Loucy (cell line): ENCODE measurements at regions not wholly inside any gene's neighbourhood (a gene's known extent, or its start where the extent isn't known, plus 50 kb on each side); places are given as distances from the start of the nearest gene placed in this dataset.

Source experiments
- H2AFZ ChIP-seq: fragments of 200-600 bp; sonication (generic); 2 replicates; pipeline ENCODE4 v1.6.0; 2016; ENCODE audit warnings: antibody characterized with exemption, mild to moderate bottlenecking, low read length, moderate library complexity
- H3F3A ChIP-seq: fragments of 200-600 bp; 2 replicates; pipeline ENCODE4 v1.6.0; 2016; ENCODE audit warnings: antibody characterized with exemption, low read depth, mild to moderate bottlenecking
- H3K27me3 ChIP-seq: fragments of 200-600 bp; sonication (generic); 2 replicates; pipeline ENCODE4 v1.6.1; 2014; ENCODE audit warnings: low read length, mild to moderate bottlenecking; ENCODE audit not compliant: insufficient read depth, poor library complexity, severe bottlenecking
- H3K36me3 ChIP-seq: fragments of 200-600 bp; sonication (generic); 2 replicates; pipeline ENCODE4 v1.6.1; 2016; ENCODE audit warnings: low read length; ENCODE audit not compliant: insufficient read depth
- H3K4me1 ChIP-seq: fragments of 200-600 bp; sonication (generic); 2 replicates; pipeline ENCODE4 v1.5.1; 2014; ENCODE audit warnings: low read length, mild to moderate bottlenecking; ENCODE audit not compliant: insufficient read depth, poor library complexity, severe bottlenecking
- H3K4me2 ChIP-seq: fragments of 200-600 bp; sonication (generic); 2 replicates; pipeline ENCODE4 v1.6.0; 2014; ENCODE audit warnings: antibody characterized with exemption, low read length, low read depth, mild to moderate bottlenecking; ENCODE audit not compliant: poor library complexity, severe bottlenecking
- H3K4me3 ChIP-seq: fragments of 200-600 bp; sonication (generic); 2 replicates; pipeline ENCODE4 v1.5.1; 2014; ENCODE audit warnings: low read length, mild to moderate bottlenecking, mixed read lengths; ENCODE audit not compliant: poor library complexity, severe bottlenecking
- H3K79me2 ChIP-seq: fragments of 200-600 bp; sonication (generic); 2 replicates; pipeline ENCODE4 v1.6.1; 2014; ENCODE audit warnings: low read length; ENCODE audit not compliant: insufficient read depth
- H3K9ac ChIP-seq: fragments of 200-600 bp; sonication (generic); 2 replicates; pipeline ENCODE4 v1.6.0; 2014; ENCODE audit warnings: mild to moderate bottlenecking, low read depth, low read length, moderate library complexity; ENCODE audit not compliant: poor library complexity, severe bottlenecking
- H3K9me2 ChIP-seq: fragments of 200-600 bp; sonication (generic); replicated peaks from 2 replicates; pipeline ENCODE4 v1.6.1; 2016; ENCODE audit warnings: low read depth, low read length, mixed read lengths
- H3K9me3 ChIP-seq: fragments of 200-600 bp; sonication (generic); 2 replicates; pipeline ENCODE4 v1.6.1; 2014; ENCODE audit warnings: mild to moderate bottlenecking, antibody characterized with exemption, low read length, low read depth; ENCODE audit not compliant: insufficient read depth
- H4K20me1 ChIP-seq: fragments of 200-600 bp; sonication (generic); 2 replicates; pipeline ENCODE4 v1.6.0; 2014; ENCODE audit warnings: antibody characterized with exemption, low read length, mild to moderate bottlenecking; ENCODE audit not compliant: insufficient read depth, poor library complexity, severe bottlenecking
- EZH2phosphoT487 ChIP-seq: fragments of 200-600 bp; IDR thresholded peaks from 2 replicates; pipeline ENCODE4 v1.6.1; 2018; ENCODE audit warnings: antibody characterized with exemption, mild to moderate bottlenecking, moderate library complexity, borderline replicate concordance
- TF ChIP-seq, protein P1 (sequence below): fragments of 200-600 bp; sonication (generic); conservative IDR thresholded peaks from 2 replicates; pipeline ENCODE4 v1.5.1; 2014; ENCODE audit warnings: mild to moderate bottlenecking, antibody characterized with exemption, low read length

DNA sequence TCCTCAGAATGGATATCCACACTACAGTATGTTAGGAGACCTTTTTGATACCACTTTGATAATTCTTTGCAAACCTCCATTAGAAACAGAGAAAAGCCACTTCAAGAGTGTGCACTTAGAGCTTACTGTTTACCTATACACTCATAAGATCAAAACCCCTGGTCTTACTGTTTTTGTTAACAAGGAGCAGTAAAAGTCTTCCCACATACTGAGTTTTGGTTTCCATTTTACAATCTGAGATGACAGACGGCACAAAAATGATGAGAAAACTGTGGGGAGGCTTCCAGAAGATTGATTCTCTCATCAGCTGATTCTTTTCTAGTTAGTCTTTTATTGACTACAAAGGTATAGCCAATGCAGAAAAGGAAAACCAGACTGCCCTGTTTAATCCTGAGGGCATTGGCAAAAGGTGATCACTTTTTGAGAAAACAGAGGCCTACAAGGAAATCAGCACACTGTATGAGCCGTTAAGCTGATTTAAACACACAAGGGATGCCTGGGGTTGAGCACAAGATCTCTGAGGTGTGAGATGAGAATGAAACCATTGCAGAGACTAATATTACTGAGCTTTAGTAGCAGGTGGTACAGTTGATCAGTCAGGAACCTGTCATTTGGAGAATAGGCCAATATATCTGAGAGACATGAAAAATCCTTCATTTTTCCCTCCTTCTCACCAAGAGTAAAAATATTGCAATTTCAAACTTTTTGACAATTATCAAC is 368.6 kb downstream of the GRB14 start:
- Histone ChIP-seq H3K4me2 (no peak overlapping the region), H3K4me1 (no peaks in the 10 kb centered on the region), H3K4me3 (no peak overlapping the region), H3K9ac (no peak overlapping the region), H3K36me3 (no peaks in the 10 kb centered on the region), H4K20me1 (no peaks in the 10 kb centered on the region), H3K79me2 (no peaks in the 10 kb centered on the region), H3K9me2 (no peaks in the 10 kb centered on the region), H3K9me3 (no peaks in the 10 kb centered on the region), H3F3A (no peaks in the 10 kb centered on the region), H3K27me3 (no peaks in the 10 kb centered on the region), H2AFZ (no peak overlapping the region)
- TF ChIP-seq, protein P1, sequence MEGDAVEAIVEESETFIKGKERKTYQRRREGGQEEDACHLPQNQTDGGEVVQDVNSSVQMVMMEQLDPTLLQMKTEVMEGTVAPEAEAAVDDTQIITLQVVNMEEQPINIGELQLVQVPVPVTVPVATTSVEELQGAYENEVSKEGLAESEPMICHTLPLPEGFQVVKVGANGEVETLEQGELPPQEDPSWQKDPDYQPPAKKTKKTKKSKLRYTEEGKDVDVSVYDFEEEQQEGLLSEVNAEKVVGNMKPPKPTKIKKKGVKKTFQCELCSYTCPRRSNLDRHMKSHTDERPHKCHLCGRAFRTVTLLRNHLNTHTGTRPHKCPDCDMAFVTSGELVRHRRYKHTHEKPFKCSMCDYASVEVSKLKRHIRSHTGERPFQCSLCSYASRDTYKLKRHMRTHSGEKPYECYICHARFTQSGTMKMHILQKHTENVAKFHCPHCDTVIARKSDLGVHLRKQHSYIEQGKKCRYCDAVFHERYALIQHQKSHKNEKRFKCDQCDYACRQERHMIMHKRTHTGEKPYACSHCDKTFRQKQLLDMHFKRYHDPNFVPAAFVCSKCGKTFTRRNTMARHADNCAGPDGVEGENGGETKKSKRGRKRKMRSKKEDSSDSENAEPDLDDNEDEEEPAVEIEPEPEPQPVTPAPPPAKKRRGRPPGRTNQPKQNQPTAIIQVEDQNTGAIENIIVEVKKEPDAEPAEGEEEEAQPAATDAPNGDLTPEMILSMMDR, result no peak
- no peak for TF ChIP-seq EZH2phosphoT487

DNA sequence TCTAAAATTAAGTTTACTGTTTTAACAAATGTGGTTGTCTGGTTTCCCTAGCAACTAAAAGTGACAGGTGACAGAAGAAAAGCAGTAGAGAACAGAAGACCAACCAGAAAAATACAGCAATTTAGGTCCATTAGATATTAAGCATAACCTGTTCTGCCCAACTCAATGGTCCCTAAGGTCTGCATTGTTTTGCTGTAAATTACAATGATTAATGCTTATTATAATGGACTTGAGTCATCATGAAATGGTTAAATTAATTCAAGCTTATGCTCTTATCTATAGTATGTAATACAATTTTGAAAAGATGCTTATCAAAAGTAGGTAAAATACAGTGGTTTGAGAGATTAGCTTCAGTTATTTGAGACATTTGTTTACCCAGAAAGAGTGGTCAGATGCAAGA is 378.0 kb downstream of the GRB14 start:
- H3K9me2 ChIP-seq, result no peaks in the 10 kb centered on the region

DNA sequence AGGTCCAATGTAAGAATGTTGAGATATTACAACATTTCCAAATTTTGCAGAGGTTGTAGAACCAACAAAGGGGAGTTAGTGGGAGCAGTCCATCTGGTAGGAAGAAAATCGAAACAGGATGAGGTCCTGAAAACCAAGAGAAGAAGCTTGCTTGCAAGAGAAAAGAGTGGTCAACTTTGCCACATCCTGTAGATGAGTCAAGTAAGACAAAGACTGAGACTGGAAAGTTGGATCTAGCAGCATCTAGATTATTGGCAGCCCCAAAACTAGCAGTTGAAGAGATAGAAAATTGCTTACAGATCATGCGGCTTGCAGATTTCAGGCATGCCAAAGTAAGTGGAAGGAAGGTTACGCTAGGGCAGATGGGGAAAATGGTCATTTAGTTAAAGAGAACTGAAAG is 378.9 kb downstream of the GRB14 start:
- Histone ChIP-seq H3K9ac (no peak overlapping the region), H3K4me1 (no peaks in the 10 kb centered on the region), H3K36me3 (no peaks in the 10 kb centered on the region), H3K9me2 (no peaks in the 10 kb centered on the region), H3F3A (no peaks in the 10 kb centered on the region), H2AFZ (no peak overlapping the region), H3K4me3 (no peak overlapping the region), H3K27me3 (no peaks in the 10 kb centered on the region), H3K79me2 (no peaks in the 10 kb centered on the region), H3K9me3 (no peaks in the 10 kb centered on the region), H4K20me1 (no peaks in the 10 kb centered on the region), H3K4me2 (no peak overlapping the region)
- TF ChIP-seq, protein P1, result no peak
- no peak for TF ChIP-seq EZH2phosphoT487

More for the DNA sequence above, 378.0 kb downstream of the GRB14 start:
- Histone ChIP-seq H3K4me3 (no peak overlapping the region), H3K36me3 (no peaks in the 10 kb centered on the region), H3K27me3 (no peaks in the 10 kb centered on the region), H4K20me1 (no peaks in the 10 kb centered on the region), H3K4me2 (no peak overlapping the region), H3K9ac (no peak overlapping the region), H3K79me2 (no peaks in the 10 kb centered on the region), H2AFZ (no peak overlapping the region), H3F3A (no peaks in the 10 kb centered on the region), H3K9me3 (no peaks in the 10 kb centered on the region), H3K4me1 (no peaks in the 10 kb centered on the region)
- TF ChIP-seq, protein P1, result no peak
